PFSK-1 (cell line): ENCODE measurements at regions not wholly inside any gene's neighbourhood (a gene's known extent, or its start where the extent isn't known, plus 50 kb on each side); places are given as distances from the start of the nearest gene placed in this dataset.

ENCODE experiments used
- FOXP2 ChIP-seq: optimal IDR thresholded peaks from 2 replicates; pipeline ENCODE3; 2011; ENCODE audit warnings: borderline replicate concordance, control low read depth, inconsistent platforms; ENCODE audit not compliant: insufficient read depth; ENCODE audit errors: extremely low read length, extremely low read depth
- POLR2AphosphoS5 ChIP-seq: IDR thresholded peaks from 2 replicates; pipeline ENCODE4 v1.6.1; 2012; ENCODE audit warnings: low read depth, mild to moderate bottlenecking, control low read depth, low read length, moderate library complexity
- REST ChIP-seq, 2 experiments: IDR thresholded peaks; 2 replicates each; pipeline versions ENCODE4 v1.6.1 to v1.8.0; 2011 to 2012; ENCODE audit warnings: low read depth in 2 of 2, low read length in 2 of 2, control low read depth in 1 of 2, inconsistent platforms in 1 of 2, mild to moderate bottlenecking in 1 of 2, moderate library complexity in 1 of 2; ENCODE audit not compliant: insufficient read depth in 1 of 2
- SIN3A ChIP-seq: IDR thresholded peaks from 2 replicates; pipeline ENCODE4 v1.6.1; 2012; ENCODE audit warnings: mild to moderate bottlenecking, low read length, moderate library complexity, borderline replicate concordance; ENCODE audit not compliant: insufficient read depth
- TAF1 ChIP-seq: IDR thresholded peaks from 2 replicates; pipeline ENCODE4 v1.6.1; 2012; ENCODE audit warnings: low read length, control low read depth, borderline replicate concordance; ENCODE audit not compliant: insufficient read depth

GRCh38 chr6:115573861-115574260, 486.8 kb downstream of the FRK start:
- TF ChIP-seq POLR2AphosphoS5 (no peak), TAF1 (no peak), REST (IDR thresholded peaks at IDR 0.05; ENCODE audit: insufficient read depth in 1 of 2, low read depth in 2 of 2, low read length in 2 of 2) (no peak), SIN3A (no peak), FOXP2 (no peak)
